Activated T-helper 9 cell treated with anti-CD3 and anti-CD28 coated beads, Interleukin-2, amount 50 U/mL, for 16 hours (primary cell): ENCODE measurements at regions not wholly inside any gene's neighbourhood (a gene's known extent, or its start where the extent isn't known, plus 50 kb on each side); places are given as distances from the start of the nearest gene placed in this dataset.

Source experiments
- DNase-seq: peaks from one replicate; pipeline ENCODE4 v3.0.0-alpha.2; 2020; ENCODE audit warnings: low read depth

DNA sequence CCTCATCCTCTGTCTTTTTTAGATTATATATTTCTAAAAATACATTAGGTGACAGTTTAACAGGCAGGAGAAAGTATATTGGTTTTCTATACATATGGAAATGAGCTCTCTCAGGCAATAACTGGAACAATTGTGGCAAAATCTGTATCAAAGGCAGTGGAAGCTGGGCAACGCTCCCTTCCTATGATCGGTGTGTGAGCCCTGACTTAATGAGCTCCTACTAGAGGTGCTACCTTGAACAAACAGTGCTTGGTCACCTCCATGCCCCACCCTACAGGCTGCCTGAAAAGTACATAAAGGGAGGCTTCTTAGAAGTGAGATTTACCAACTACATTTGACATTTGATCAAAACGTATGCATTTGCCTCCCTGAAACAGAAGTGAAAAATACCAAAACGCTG lies 185.3 kb downstream of the EFNB2 start:
- no peak for DNase-seq

DNA sequence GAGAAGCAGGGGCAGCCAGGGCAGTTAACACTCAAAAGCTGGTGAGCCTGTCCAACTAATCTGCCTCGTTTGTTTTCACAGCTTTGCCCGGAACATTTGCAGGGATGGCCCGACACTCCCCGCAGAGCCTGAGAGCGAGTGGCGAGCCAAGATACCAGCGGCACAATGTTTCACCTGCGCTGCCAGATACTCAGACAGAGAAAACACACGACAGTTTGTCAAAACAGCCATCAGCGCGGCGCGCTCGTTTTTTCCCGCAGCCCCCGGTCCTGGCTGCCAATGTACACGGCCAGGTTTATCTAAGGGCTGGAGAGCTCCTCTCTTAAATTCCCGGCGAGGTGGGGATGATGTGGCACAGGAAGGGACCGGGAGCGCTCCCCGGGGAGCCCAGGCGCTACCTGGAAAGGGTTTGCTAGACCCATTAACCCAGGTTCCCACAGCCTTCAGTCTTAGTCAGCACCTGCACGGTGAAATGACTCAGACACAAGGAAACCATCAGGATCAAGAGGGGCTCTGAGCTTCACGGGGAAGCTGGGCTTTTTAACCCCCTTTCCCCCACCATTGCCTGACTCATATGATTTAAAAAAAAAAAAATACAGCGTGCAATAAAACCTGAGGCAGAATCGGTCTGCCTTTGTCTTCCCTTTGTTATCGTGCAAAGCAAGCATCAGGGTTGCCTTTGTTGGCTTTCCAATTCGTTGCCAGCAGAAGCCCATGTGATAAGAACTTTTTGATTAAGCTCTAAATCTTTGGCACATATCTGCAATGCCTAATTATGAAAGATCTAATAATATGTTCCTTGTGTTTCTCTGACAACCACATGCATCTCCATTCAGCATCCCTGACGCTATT lies 186.2 kb downstream of the EFNB2 start:
- DNase-seq = no peak

DNA sequence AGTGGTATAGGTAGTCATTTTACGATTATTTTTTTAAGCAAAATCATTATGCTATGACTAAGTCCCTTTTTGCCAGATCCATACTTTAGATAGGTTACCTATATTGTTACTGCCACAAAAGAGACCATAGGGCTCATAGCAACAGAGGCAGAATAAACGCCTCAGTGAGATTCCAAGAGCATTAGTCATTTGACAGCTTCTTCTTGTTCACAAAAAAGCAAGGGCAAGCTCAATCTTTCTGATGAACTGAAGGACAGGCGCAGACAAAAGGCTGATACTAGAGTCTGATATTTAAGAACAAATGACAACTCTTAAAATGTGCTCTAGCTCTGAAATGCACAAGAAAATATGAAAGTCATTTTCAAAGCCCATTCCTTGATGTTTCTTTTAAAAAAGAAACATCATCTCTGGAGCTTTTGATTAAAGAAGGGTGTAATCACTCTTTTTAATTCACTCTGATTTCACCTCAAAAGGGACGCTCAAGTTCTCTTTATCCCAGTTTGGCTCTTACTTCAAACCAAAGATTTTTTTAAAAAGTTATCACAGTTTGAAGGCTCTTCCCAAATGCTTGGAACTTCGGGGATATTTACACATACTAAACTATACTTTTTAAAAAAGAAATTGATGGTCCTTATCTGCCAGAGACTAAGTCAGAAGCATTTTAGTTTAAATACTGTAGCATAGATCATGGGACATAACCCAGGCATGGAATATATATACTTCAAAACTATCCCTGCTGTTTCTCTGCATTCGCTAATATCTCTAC lies 187.2 kb downstream of the EFNB2 start:
- DNase-seq = no peak

DNA sequence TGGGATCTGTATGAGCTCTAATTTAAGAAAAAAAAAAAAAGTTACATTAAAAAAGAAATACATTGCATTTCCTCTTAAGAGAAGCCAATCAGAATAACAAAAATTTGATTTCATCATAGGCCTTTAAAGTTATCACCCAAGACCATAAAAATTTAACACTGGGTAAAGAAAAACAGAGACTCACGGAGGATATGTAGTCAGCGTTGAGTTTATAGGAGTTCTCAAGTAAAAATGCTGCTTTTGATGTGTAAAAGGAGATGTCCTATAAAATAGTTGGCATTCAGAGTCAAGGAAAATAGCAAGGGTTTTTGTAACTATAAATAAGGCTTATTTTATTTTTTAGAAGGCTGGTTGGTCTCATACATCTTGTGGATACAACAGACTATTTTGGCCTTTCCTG lies 191.1 kb downstream of the EFNB2 start:
- no peak for DNase-seq

DNA sequence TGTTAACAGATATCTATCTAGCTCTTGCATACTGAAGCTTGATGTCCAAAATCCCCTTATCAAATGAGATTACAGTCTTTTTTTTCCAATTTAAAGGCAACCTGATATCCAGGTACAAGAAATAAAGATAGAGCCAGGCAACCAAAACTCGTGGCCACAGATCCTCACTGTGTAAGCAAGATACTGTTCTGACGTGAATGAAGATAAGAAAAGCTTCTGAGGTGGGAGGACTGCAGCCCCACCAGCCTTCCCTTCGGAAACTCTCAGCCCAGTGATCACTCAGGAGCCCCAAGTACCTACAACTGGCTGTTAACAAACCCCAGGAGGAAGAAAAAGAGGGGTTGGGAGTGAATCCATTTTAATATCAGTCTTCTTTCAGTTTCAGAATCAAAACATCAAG lies 191.6 kb downstream of the EFNB2 start:
- DNase-seq = no peak

DNA sequence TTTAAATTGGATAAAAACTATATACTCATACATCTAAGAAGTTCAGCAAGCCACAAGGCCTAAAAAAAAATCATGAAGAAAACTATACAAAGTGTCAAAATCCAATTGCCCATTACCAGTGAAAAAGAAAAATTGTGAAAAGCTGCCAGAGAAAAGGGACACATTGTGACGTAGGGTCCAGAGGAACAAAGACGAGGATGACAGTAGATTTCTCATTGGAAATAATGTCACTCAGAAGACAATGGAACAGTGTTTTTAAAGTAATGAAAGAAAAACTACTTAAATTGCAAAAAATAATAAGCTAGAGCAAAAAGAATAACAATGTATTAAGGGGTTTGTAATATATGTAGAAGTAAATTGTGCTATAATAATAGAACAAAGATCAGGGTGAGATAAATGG lies 195.2 kb downstream of the EFNB2 start:
- no peak for DNase-seq

DNA sequence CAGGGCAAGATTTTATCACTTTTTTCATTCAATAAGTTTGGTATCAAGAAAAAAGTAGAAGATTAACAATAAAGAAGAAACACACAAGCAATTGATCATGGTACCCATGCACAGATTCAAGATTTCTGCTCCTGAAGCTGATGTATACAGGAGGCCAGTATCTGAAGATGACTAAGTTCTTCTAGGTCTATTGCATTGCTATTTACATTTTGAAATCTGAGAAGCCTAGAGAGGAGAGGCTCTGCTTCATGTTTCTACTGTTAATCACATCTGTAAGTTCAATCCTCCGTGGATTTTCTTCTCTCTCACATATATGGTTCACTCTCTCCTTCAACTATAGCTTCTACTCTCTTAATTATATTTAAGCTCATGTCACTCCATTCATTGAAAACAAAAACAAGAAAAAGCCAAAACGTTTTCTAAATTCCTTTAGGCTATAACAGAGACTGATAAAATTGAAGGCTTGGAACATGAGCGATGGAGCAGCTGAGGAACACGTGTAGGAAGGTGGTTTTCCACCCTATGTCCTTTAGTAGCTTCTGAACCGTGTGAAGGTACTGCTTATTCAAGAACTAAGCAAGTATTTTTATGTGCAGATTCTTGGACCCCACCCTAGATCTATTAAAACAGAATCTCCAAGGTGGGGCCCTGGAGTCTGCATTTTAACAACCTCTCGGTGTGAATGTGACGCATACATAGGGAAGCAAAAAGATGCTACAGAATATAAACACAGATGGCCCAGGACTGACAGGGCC lies 198.2 kb downstream of the EFNB2 start:
- no peak for DNase-seq

DNA sequence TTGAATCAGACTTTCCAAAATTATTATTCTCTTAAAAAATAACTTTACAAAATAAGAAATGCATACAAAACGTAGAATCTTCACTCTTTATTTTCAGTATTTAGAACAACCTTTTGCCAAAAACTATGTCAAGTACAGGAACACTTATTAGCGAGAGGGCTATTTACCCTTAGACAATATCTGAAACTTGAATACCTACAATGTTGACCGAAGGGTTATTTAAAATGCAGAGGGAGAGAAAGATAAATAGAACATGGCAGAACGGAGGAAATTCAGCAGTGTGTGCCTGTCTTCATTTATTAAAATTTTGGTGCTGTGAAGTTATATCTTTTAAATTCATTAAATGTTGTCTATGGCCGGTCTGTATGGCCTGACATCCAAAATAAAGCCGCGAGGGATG lies 198.8 kb downstream of the EFNB2 start:
- DNase-seq = no peak

DNA sequence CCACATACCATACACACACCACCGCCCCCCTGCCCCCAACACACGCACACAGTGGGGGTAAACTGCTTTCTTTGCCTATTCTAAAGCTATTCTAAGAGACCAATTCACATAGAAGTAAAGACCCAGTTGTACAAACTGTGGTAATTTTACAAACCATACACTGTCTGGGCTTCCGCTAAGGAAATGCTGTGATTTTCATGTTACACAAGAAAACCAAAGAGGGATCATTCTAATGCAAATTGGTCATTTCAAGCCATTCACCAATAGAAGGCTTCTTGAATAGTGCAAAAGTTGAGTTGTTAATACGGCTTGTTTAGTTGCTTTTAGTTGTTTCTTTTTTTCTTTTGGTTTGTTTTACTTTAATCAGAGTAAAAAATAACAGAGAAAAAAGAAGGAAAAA lies 202.8 kb downstream of the EFNB2 start:
- DNase-seq = no peak

DNA sequence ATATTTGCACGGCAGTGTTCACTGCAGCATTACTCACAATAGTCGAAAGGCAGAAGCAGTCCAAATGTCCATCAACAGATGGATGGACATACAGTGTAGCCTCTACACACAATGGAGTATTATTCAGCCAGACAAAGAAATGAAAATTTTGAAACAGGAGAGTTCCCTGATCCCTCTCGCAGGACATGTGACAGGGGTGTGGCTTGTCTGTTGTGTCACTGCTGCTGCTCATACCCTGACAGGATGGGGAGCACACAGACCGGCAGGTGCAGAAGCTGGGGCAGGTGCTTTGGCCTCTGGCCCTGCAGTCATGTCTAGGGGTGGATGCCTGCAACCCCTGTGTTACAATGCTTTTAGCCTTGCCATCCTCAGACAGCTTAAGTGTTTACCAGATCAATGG lies 204.3 kb downstream of the EFNB2 start:
- no peak for DNase-seq

DNA sequence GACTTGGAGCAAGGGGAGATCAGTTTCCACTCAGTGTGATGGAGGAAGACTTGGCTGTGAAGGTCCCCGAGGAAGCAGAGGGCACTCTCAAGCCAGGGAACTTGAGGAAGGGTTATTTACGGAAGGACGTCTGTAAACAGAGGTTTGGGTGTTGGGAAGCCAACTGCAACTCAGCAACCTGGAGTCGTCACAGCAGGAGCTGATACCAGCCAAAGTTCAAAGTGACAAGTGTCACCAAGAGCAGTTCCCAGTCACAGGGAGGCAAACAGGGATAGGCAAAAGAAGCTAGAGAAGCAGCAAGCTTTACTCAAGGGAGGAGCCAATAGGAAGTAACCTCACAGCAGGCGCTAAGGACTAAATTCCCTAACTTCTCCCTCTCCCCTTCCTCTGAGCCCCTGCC lies 205.5 kb downstream of the EFNB2 start:
- DNase-seq = no peak

DNA sequence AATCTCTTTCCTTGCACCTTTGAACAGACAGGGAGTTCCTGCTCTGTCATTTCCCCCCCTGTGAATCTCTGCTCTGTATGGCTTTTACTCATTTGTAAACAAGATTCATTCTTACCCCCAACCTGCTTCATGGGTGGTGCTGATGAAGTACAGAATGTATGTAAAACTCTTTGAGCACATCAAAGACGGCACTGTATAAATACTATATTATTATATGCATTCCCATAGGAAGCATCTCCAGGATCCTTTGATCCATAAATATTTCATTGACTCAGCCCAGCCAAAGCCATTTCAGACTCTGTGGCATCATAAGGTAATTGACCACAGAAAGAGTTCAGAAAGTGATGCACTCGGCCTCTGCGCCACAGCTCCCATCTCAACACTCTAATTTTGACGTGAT lies 208.7 kb downstream of the EFNB2 start:
- DNase-seq = no peak

DNA sequence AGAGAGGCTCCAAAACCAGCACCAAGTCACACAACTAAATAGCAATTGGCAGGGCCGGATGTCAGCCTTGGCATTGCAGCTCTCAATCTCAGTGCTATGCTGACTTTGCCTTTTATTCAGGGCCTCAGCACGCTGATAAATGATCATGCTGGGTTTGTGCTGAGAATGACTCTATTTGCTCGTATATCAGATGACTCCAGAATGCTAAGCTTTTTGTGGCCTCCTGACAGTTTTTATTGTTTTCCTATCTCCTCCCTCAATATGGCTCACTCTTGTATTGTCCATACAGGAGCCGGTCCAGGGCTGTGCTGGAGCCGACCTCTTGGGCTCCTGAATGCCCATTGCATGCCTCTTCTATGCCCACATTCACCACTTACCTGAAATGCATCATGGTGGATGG lies 211.0 kb downstream of the EFNB2 start:
- DNase-seq = no peak

DNA sequence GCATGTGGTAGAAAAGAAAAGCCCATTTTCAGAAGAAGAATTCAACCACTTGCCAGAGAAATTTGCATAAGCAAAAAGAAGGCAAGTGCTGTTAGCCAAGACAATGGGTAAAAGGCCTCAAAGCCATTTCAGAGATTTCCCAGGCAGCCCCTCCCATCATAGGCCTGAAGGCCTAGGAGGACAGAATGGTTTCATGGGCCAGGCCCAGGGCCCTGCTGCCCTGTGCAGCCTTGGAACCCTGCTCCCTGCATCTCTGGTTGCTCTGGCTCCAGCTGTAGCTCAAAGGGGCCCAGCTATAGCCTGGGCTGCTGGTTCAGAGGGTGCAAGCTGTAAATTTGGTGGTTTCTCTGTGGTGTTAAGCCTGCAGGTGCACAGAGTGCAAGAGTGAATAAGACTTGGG lies 212.8 kb downstream of the EFNB2 start:
- no peak for DNase-seq

DNA sequence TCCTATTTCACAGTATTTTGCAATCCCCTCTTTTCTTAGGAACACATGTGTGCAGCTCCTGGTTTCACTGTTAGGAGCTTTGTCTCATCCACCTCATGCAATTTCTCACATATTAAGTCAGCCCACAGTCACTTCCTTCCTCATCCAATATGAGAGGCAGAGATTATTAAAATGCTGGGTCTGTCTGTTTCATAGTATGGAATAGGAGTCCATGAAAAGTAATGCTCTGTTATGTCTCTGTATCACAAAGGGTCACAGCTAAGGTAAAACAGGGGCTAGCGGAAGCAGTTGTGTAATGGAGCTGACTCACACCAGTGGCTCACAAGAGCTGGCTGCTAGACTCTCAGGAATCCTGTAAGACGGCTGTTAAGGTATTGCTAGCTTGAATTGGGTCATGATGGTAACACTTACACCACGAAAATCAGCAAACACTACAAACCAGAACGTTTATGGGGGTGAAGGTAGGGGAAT lies 216.5 kb downstream of the EFNB2 start:
- no peak for DNase-seq

DNA sequence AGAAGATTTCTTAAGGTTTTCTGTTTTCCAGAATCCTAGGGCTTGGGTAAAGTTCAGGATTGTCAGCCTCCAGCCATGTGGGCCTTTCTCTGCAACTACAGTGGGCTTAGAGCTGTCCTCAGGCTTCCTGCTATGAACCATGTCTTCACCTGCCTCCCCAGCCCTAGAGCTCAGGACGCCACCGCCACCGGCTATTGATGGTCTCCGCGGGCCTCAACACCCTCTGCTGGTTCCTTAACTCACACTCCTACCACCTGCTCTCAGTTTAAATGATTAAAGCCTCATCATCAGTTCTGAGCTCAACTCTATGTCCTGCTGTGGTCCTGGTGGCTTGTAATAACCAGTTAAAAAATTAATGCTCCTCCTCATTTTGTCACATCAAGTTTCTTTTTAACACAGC lies 221.0 kb downstream of the EFNB2 start:
- no peak for DNase-seq

DNA sequence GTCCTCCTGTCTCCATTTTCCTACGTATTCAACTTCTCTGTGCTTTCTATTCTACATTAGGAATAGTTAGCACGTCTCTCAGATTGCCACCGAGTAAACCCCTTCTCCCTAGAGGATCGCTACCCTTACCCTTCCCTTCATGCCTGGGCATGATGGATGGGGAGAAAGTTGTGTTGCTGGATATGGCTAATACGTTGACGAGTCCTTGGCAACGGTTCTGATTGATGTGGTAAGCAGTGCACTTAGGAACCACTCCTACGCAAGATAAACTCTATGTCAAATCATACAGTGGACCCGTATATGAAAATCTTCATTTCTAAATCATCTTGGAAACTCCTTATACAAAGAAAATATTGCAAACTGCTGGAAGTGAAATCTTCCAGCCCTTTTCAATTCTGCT lies 224.5 kb downstream of the EFNB2 start:
- no peak for DNase-seq

DNA sequence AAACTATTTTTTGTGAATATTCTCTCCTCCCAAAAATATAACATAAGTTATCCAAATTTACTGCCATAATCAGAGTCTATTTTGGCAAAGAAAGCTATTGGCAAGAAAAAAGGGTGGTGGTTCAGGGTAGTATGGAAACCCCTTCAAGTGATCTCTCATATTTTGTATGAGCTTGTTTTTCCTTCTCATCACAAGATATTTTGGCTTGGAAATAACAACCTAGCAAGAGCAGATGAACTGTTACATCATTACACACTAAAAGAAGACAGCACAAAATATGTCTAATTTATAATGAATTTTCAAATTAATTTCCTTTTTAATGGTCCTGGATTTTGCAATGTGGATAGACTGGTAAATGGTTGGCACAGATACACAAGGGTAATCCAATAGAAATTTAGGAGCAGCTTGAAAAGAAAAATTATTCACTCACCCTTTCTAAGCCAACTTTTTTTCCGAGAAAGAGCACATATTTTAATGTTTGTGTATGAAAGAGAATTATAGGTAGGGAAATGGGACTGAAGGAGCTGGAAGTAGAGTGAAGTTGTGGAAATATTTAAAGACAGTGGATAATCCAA lies 225.1 kb downstream of the EFNB2 start:
- no peak for DNase-seq

DNA sequence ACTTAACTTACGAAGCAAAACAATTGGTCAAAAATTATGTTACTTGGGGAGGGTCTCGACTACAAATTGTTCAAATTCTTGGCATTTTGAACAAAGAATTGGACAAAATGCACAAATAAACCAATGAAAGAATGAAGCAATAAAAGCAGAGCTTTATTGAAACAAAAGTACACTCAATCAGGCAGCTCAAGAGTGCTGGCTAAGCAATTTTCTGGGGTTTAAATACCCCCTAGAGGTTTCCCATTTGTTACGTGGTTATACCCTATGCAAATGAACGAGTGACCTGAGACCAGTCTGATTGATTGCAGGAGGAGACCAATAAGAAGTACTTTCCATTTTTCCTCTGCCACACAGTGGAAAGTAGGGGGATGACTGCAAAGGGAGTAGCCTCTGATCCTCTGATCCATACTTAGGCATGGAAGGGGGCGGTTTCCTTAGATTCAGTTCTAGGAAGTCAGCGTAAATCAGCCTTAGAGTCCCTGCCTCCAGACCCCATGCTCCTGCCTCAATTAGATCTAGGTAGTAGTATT lies 228.6 kb downstream of the EFNB2 start:
- DNase-seq = no peak

DNA sequence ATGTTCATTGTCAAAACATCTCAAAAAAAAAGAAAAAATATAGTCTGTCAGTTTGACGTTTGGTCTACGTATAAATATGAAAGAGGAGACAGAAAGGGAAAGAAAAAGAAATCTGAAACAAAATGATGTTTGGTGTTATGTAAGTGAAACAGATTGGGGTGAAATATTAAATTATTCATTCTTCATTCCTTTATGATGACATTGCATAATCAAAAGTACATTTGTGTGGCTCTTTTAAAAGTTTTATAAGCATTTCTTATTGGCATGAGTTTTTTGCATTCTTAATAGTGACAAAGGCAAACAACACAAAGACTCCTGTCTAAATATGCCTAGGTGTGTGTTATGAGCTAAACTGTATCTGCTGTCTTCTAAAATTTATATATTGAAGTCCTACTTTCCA lies 232.6 kb downstream of the EFNB2 start:
- DNase-seq = no peak

DNA sequence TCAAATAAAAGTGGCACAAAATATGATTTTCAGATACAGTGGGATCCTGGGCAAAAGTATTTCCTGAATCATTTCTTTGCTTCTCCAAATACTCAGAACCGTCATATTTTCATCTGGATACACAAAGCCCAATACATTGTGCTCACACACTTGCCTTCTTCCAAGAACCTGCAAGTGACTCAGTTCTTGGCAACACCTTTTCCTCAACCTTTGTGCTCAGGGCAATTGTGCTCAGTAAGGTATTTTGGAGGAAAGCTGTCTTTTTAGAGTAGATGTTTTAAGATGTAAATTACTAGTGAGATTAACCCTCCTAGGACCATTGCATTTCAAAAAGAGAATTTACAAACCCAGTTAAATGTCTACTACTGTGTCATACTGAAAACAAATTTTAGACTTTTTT lies 233.5 kb downstream of the EFNB2 start:
- DNase-seq = no peak

DNA sequence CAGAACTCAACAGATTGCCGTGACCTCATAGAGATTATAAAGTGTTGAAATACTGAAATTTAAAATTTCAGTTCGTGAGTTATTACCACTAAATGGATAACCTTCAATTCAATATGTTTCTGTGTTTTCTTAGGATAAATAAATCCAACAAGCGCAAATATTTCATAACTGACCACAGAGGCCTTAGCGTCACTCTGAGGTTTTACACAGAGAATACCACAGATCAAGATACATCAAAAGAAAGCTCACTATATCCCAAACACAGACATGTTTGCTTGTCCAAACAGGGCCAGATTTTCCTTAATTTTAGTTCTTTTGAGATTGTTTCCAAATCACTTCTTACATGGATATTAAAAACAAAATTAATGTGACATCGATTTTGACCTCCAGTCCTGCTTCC lies 235.8 kb downstream of the EFNB2 start:
- no peak for DNase-seq
